Tibial artery (tissue), 4 donors: ENCODE measurements at regions not wholly inside any gene's neighbourhood (a gene's known extent, or its start where the extent isn't known, plus 50 kb on each side); places are given as distances from the start of the nearest gene placed in this dataset.
A peak's percentile ranks its signal among the peaks of the same experiment; 100 is the strongest.

ENCODE experiments used
- DNase-seq, 2 donors: peaks; one replicate each; pipeline ENCODE4 v3.0.0-alpha.2; 2019
- H3K27ac ChIP-seq, 2 donors: fragments of 200-600 bp; sonication (generic) in 1 of 2; 1 replicate in 1 of 2; 2 replicates in 1 of 2; pipeline ENCODE4 v1.5.1; 2018 to 2019; ENCODE audit warnings: mild to moderate bottlenecking in 1 of 2
- H3K27me3 ChIP-seq, 2 donors: fragments of 200-600 bp; sonication (generic) in 1 of 2; one replicate each; pipeline versions ENCODE4 v1.5.1 to v1.6.0; 2016 to 2019
- H3K36me3 ChIP-seq, 3 donors: fragments of 200-600 bp; sonication (generic) in 2 of 3; one replicate each; pipeline ENCODE4 v1.5.1; 2016 to 2019; ENCODE audit warnings: mild to moderate bottlenecking in 2 of 3
- H3K4me1 ChIP-seq, 4 donors: fragments of 200-600 bp; sonication (generic) in 2 of 4; 1 replicate in 3 of 4; 2 replicates in 1 of 4; pipeline ENCODE4 v1.5.1; 2016 to 2019
- H3K4me3 ChIP-seq, 2 donors: fragments of 200-600 bp; sonication (generic) in 1 of 2; 1 replicate in 1 of 2; 2 replicates in 1 of 2; pipeline ENCODE4 v1.5.1; 2018 to 2019; ENCODE audit warnings: mild to moderate bottlenecking in 2 of 2
- H3K9me3 ChIP-seq, 3 donors: fragments of 200-600 bp; sonication (generic) in 1 of 3; one replicate each; pipeline ENCODE4 v1.5.1; 2016 to 2019
- CTCF ChIP-seq, 2 experiments: fragments of 200-600 bp in 1 of 2; fragments of 450-650 bp in 1 of 2; IDR thresholded peaks; one replicate each; pipeline ENCODE4 v1.5.1; 2017 to 2019; ENCODE audit warnings: antibody characterized with exemption in 2 of 2, mild to moderate bottlenecking in 1 of 2, moderate library complexity in 1 of 2
- intact Hi-C: fragments of 100-400 bp; cut with DNase I; formaldehyde crosslinking; loops from one replicate; pipeline ENCODE4 v1.15.0; 2023; ENCODE audit warnings: low total_unique reads

DNA sequence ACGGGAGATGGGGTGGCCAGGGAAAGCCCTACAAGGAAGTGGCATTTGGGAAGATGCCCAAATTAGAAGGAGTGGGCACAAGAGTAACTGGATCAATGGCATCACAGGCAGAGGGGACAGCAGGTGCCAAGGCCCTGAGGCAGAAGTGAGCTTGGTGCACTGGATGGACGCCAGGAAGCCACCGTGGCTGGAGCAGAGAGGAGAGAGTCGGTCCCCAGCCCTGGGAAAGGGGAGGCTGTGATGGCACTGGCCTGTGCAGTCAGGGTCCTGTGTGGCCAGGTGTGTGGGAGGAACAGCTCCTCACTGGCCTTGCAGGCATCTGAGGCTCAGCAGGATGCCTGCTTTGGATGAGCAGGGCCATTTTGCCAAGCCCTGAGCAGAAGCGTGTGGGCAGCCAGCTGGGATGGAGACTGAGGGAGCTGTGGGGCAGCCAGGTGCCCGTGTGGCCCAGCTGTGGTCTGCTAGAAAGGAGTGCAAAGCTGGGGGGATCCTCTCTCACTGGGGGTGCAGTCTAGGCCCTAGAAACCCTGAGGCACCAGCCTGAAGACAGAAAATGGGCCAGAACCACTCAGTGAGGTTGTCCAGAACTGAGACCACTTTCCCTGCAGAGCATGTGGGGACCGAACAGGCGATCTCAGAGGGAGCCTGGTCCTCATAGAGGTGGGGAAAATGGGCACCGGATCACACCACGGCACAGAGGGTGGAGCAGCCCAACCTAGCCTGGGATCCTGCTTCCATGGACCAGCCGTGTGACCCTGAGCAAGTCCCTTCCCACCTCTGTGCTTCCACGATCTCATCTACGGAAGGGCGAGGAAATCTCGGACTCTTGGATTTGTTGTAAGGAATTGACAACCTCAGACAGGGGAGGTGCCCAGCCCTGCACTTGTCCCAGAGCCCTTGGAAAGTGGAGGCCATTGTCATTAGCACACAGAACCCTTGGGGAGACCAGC, 78.6 kb upstream of the RTL6 start:
- Histone ChIP-seq H3K4me1 (peaks cover 0 to 7% (median 0%) of the 10 kb centered on the region in 4 donors), H3K4me3 (no peak overlapping the region), H3K36me3 (no peaks in the 10 kb centered on the region), H3K27ac (no peak overlapping the region), H3K27me3 (peaks cover 0 to 49% of the 10 kb centered on the region in 2 donors), H3K9me3 (no peaks in the 10 kb centered on the region)
- peak in 1 of 2 donors; percentile 39 for DNase-seq
- TF ChIP-seq CTCF (IDR thresholded peaks at IDR 0.05), result no peak
- intact Hi-C loops, result no loop called here

DNA sequence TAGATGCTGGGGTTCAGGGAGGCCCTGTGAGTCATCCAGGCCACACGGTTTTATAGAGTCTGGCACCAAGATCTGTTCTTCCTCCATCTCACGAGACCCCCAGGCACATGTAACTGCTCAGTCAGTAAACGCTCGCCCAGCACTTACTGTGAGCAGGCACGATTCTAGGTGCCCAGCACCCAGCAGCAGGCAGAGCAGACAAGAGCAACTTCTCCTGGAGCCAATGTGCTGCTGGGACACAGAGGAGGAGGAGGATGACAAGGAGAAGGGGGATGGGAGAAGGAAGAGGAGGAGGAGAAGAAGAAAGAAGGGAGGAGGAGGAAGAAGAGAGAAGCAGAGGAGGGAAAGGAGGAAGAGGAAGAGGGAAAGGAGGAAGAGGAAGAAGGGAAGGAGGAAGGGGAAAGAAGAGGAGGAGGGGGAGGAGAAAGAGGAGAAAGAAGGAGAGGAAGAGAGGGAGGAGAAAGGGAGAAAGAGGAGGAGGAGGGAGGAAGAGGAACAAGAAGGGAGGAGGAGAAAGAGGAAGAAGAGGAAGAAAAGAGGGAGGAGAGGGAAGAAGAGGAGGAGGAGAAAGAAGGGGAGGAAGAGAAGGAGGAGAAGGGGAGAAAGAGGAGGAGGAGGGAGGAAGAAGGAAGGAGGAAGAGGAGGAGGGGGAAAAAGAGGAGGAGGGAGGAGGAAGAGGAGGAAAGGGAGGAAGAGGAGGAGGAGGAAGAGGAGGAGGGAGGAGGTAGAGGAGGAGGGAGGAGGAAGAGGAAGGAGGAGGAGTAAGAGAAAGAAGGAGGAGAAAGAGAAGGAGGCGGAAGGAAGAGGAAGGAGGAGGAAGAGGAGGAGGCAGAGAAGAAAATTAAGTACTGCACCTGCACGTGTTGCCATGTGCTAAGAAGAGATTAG, 77.6 kb upstream of the RTL6 start:
- H3K27me3 ChIP-seq, result peaks cover 0 to 53% of the 10 kb centered on the region in 2 donors
- no peak for DNase-seq

GRCh38 chr22:44574640-44575380, 76.8 kb upstream of the RTL6 start:
- intact Hi-C loops, result no loop called here
- Histone ChIP-seq H3K27me3 (peaks cover 0 to 59% of the 10 kb centered on the region in 2 donors), H3K36me3 (no peaks in the 10 kb centered on the region), H3K4me3 (no peak overlapping the region), H3K4me1 (peaks cover 0 to 7% (median 0%) of the 10 kb centered on the region in 4 donors), H3K27ac (no peak overlapping the region), H3K9me3 (no peaks in the 10 kb centered on the region)
- no peak for TF ChIP-seq CTCF (IDR thresholded peaks at IDR 0.05)
- peak in 1 of 2 donors; percentile 48 for DNase-seq

More for the DNA sequence above, 77.6 kb upstream of the RTL6 start:
- H3K36me3 ChIP-seq, result no peaks in the 10 kb centered on the region
- no peaks in the 10 kb centered on the region for H3K9me3 ChIP-seq
- no peak overlapping the region for H3K4me3 ChIP-seq
- intact Hi-C loops, result no loop called here
- TF ChIP-seq CTCF (IDR thresholded peaks at IDR 0.05), result no peak
- H3K4me1 ChIP-seq, result peaks cover 0 to 7% (median 0%) of the 10 kb centered on the region in 4 donors
- H3K27ac ChIP-seq, result no peak overlapping the region

DNA sequence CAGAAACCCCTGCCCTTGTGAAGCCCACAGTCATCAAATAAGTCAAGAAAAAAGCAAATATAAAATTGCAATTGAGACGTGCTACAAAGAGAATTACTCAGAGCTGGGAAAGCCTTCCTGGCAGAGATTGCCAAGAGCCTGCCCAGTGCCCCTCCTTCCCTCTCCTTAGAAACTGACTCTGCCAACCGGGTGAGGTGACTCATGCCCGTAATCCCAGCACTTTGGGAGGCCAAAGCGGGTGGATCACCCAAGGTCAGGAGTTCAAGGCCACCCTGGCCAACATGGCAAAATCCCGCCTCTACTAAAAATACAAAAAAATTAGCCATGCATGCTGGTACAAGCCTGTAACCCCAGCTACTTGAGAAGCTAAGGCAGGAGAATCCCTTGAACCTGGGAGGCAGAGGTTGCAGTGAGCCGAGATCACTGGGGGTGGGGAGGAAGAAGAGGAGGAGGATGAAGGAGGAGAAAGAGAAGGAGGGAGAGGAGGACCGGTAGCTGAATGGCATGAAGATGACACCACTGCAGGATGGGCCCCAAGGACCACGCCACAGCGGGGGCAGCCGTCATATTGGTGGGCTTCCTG, 76.1 kb upstream of the RTL6 start:
- no peak overlapping the region for H3K27ac ChIP-seq

More for the DNA sequence above, 76.1 kb upstream of the RTL6 start:
- DNase-seq, result peak in 1 of 2 donors; percentile 55
- H3K4me1 ChIP-seq, result peaks cover 0 to 7% (median 0%) of the 10 kb centered on the region in 4 donors
- H3K4me3 ChIP-seq, result no peak overlapping the region
- intact Hi-C loops, result no loop called here
- H3K36me3 ChIP-seq, result no peaks in the 10 kb centered on the region
- H3K9me3 ChIP-seq, result no peaks in the 10 kb centered on the region
- no peak for TF ChIP-seq CTCF (IDR thresholded peaks at IDR 0.05)
- peaks cover 0 to 55% of the 10 kb centered on the region in 2 donors for H3K27me3 ChIP-seq
